Prostate gland (tissue), 2 donors: ENCODE measurements at regions not wholly inside any gene's neighbourhood (a gene's known extent, or its start where the extent isn't known, plus 50 kb on each side); places are given as distances from the start of the nearest gene placed in this dataset.

Experiments used
- CTCF ChIP-seq, 4 experiments: fragments of 200-600 bp in 2 of 4; fragments of 450-650 bp in 2 of 4; sonication (generic) in 2 of 4; IDR thresholded peaks; 1 replicate in 3 of 4; 2 replicates in 1 of 4; pipeline ENCODE4 v1.5.1; 2016 to 2019; ENCODE audit warnings: antibody characterized with exemption in 4 of 4, mild to moderate bottlenecking in 2 of 4, moderate library complexity in 2 of 4
- POLR2A ChIP-seq: fragments of 450-650 bp; IDR thresholded peaks from one replicate; pipeline ENCODE4 v1.6.1; 2016; ENCODE audit warnings: antibody characterized with exemption, mild to moderate bottlenecking
- POLR2AphosphoS5 ChIP-seq: sonication (generic); formaldehyde crosslinking; IDR thresholded peaks from one replicate; pipeline ENCODE4 v1.6.1; 2017; ENCODE audit warnings: antibody characterized with exemption

DNA sequence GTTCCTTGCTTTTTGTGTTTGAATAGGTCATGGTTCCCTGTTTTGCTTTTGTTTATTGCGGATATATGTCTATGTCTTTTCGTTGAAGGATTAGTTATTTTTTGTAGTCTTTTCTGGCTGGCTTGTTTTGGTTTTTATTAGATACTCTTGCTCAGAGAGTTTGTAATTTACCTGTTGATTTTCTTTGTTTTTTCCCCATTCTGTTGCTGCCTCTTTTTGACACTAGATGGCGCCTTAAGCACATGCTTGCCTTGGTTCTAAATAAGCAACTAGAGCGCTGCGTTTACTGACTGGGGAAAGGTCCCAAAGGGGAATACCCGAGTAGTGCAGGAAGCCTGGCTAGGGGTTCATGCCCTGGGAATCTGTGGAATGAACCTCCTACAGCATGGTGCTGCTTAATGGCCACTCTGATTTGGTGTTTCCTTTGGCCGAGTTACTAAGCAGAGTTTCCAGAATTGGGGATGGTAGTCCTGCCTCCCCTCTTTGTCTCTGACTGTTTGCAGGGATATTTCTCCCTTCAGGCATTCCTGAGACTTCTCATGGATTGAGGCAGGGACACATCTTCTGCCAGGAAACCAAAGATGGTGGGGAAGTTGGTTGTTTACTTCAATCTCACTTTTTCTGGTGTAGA lies 143.2 kb downstream of the PTPRU start:
- no peak for TF ChIP-seq POLR2A
- TF ChIP-seq CTCF (IDR thresholded peaks at IDR 0.05): peak in 2 of 4 experiments; percentile 20 to 33
- no peak for TF ChIP-seq POLR2AphosphoS5
